GM04503 (cell line): ENCODE measurements at regions not wholly inside any gene's neighbourhood (a gene's known extent, or its start where the extent isn't known, plus 50 kb on each side); places are given as distances from the start of the nearest gene placed in this dataset.
"Not testable (repeated sequence)": the region's sequence is repeated elsewhere in the genome, so short reads cannot be mapped to it uniquely, and the experiment has no call there.

Experiments used
- DNase-seq: peaks from one replicate; pipeline ENCODE4 v3.0.0-alpha.2; 2012; ENCODE audit warnings: low read depth

GRCh38 chr18:68229351-68229750 is 485.6 kb downstream of the TMX3 start:
- no peak for DNase-seq

- DNase-seq, result no peak
Measured at GRCh38 chr18:68221111-68221724, 493.7 kb downstream of the TMX3 start.

GRCh38 chr18:68220458-68220857 is 494.4 kb downstream of the TMX3 start:
- no peak for DNase-seq

GRCh38 chr18:68219872-68220271 is 495.0 kb downstream of the TMX3 start:
- peak; percentile 31 for DNase-seq

- DNase-seq, result no peak
Measured at GRCh38 chr18:68219274-68219673, 495.6 kb downstream of the TMX3 start.

GRCh38 chr18:68215931-68216330 is 499.0 kb downstream of the TMX3 start:
- peak; percentile 78 for DNase-seq

GRCh38 chr18:68186039-68186438 is 528.9 kb downstream of the TMX3 start:
- DNase-seq, result no peak

- no peak for DNase-seq
Measured at GRCh38 chr18:68181956-68182355, 533.0 kb downstream of the TMX3 start.

- no peak for DNase-seq
Measured at GRCh38 chr18:68179811-68180210, 535.1 kb downstream of the TMX3 start.

GRCh38 chr18:68178921-68179320 is 536.0 kb downstream of the TMX3 start:
- DNase-seq, result no peak

- peak; percentile 99 for DNase-seq
Measured at GRCh38 chr18:68177807-68178702, 536.9 kb downstream of the TMX3 start.

- peak; percentile 16 for DNase-seq
Measured at GRCh38 chr18:68176901-68177300, 538.0 kb downstream of the TMX3 start.

GRCh38 chr18:68172842-68173549 is 541.9 kb downstream of the TMX3 start:
- DNase-seq, result no peak

GRCh38 chr18:68164909-68165308 is 550.0 kb downstream of the TMX3 start:
- DNase-seq, result no peak

GRCh38 chr18:68153821-68154220 is 561.1 kb downstream of the TMX3 start:
- not testable (repeated sequence) for DNase-seq

GRCh38 chr18:68152770-68153169 is 562.1 kb downstream of the TMX3 start:
- no peak for DNase-seq

GRCh38 chr18:68150961-68151360 is 563.9 kb downstream of the TMX3 start:
- DNase-seq, result no peak

GRCh38 chr18:68148863-68149262 is 566.0 kb downstream of the TMX3 start:
- no peak for DNase-seq

- no peak for DNase-seq
Measured at GRCh38 chr18:68147728-68148127, 567.2 kb downstream of the TMX3 start.

GRCh38 chr18:68121826-68122225 is 593.1 kb downstream of the TMX3 start:
- DNase-seq, result no peak

- no peak for DNase-seq
Measured at GRCh38 chr18:68121308-68121707, 593.6 kb downstream of the TMX3 start.

GRCh38 chr18:68114989-68115388 is 598.5 kb upstream of the DSEL start:
- no peak for DNase-seq

- peak; percentile 11 for DNase-seq
Measured at GRCh38 chr18:68104036-68104435, 587.5 kb upstream of the DSEL start.
